RPMI7951 (cell line): ENCODE measurements at regions not wholly inside any gene's neighbourhood (a gene's known extent, or its start where the extent isn't known, plus 50 kb on each side); places are given as distances from the start of the nearest gene placed in this dataset.

Source experiments
- DNase-seq: peaks from one replicate; pipeline ENCODE4 v3.0.0-alpha.2; 2012; ENCODE audit warnings: low read depth

- no peak for DNase-seq
These were observed 212.7 kb upstream of the FMR1 start for GRCh38 chrX:147699061-147699460.

GRCh38 chrX:147710301-147710700, 201.4 kb upstream of the FMR1 start:
- no peak for DNase-seq

GRCh38 chrX:147733369-147733768, 178.3 kb upstream of the FMR1 start:
- DNase-seq: no peak

GRCh38 chrX:147735364-147735763, 176.4 kb upstream of the FMR1 start:
- no peak for DNase-seq

GRCh38 chrX:147736045-147736444, 175.7 kb upstream of the FMR1 start:
- DNase-seq: no peak

- no peak for DNase-seq
These were observed 174.0 kb upstream of the FMR1 start for GRCh38 chrX:147737690-147738089.

- DNase-seq: no peak
These were observed 173.5 kb upstream of the FMR1 start for GRCh38 chrX:147738265-147738664.

GRCh38 chrX:147739196-147739595, 172.5 kb upstream of the FMR1 start:
- DNase-seq: no peak

- DNase-seq: no peak
These were observed 169.9 kb upstream of the FMR1 start for GRCh38 chrX:147741776-147742175.

- DNase-seq: no peak
These were observed 162.4 kb upstream of the FMR1 start for GRCh38 chrX:147749308-147749707.

- no peak for DNase-seq
These were observed 154.0 kb upstream of the FMR1 start for GRCh38 chrX:147757750-147758149.

- no peak for DNase-seq
These were observed 148.6 kb upstream of the FMR1 start for GRCh38 chrX:147763131-147763530.

GRCh38 chrX:147764868-147765267, 146.9 kb upstream of the FMR1 start:
- no peak for DNase-seq

- DNase-seq: no peak
These were observed 140.9 kb upstream of the FMR1 start for GRCh38 chrX:147770858-147771257.

GRCh38 chrX:147776988-147777387, 134.7 kb upstream of the FMR1 start:
- DNase-seq: no peak

GRCh38 chrX:147779173-147779572, 132.5 kb upstream of the FMR1 start:
- no peak for DNase-seq

- no peak for DNase-seq
These were observed 129.9 kb upstream of the FMR1 start for GRCh38 chrX:147781844-147782243.

- no peak for DNase-seq
These were observed 122.9 kb upstream of the FMR1 start for GRCh38 chrX:147788641-147789350.

- no peak for DNase-seq
These were observed 111.1 kb upstream of the FMR1 start for GRCh38 chrX:147800663-147801062.

GRCh38 chrX:147803948-147804347, 107.8 kb upstream of the FMR1 start:
- DNase-seq: no peak

GRCh38 chrX:147811803-147812202, 99.9 kb upstream of the FMR1 start:
- DNase-seq: no peak

- no peak for DNase-seq
These were observed 84.6 kb upstream of the FMR1 start for GRCh38 chrX:147827070-147827469.

GRCh38 chrX:147828719-147829118, 83.0 kb upstream of the FMR1 start:
- DNase-seq: no peak

- DNase-seq: no peak
These were observed 78.9 kb upstream of the FMR1 start for GRCh38 chrX:147832707-147833348.
